ENCODE measurements at regions not wholly inside any gene's neighbourhood (a gene's known extent, or its start where the extent isn't known, plus 50 kb on each side); places are given as distances from the start of the nearest gene placed in this dataset.

GRCh38 chr11:114776956-114777355, 98.6 kb downstream of the NXPE2 start:
- Histone ChIP-seq H2AFZ (ENCODE audit: low read depth, low read length, poor library complexity, severe bottlenecking) (no peak overlapping the region), H3K27ac (ENCODE audit: low read depth, low read length) (no peak overlapping the region), H3K79me2 (ENCODE audit: insufficient read depth, low read length) (no peaks in the 10 kb centered on the region), H3K36me3 (ENCODE audit: control insufficient read depth in 1 of 2, insufficient read depth in 2 of 2, low read length in 2 of 2) (no peaks in the 10 kb centered on the region), H3K9me3 (ENCODE audit: control insufficient read depth in 1 of 2, insufficient read depth in 1 of 2, low read depth in 1 of 2, low read length in 2 of 2) (no peaks in the 10 kb centered on the region; a peak in 1 of 4 replicates), H3K4me3 (replicated peaks in 1 of 2; ENCODE audit: low read depth in 1 of 2, low read length in 2 of 2) (no peak overlapping the region), H3K27me3 (ENCODE audit: insufficient read depth, low read length) (no peaks in the 10 kb centered on the region), H3K4me2 (ENCODE audit: low read length) (no peak overlapping the region), H3K9ac (ENCODE audit: low read length) (no peak overlapping the region), H3K9me2 (ENCODE audit: insufficient read depth) (no peaks in the 10 kb centered on the region), H3K4me1 (ENCODE audit: control insufficient read depth in 1 of 2, insufficient read depth in 2 of 2, low read length in 2 of 2) (no peaks in the 10 kb centered on the region), H4K20me1 (ENCODE audit: insufficient read depth) (no peaks in the 10 kb centered on the region)
- ATAC-seq = no peak
- ChIA-PET CTCF (no interaction called here), RAD21 (ENCODE audit: low non-redundant PET in 1 of 2, low total read pairs in 2 of 2, uncharacterized antibody in 2 of 2, unreplicated experiment in 2 of 2) (no interaction called here), POLR2A (no interaction called here)
- intact Hi-C loops (cut with micrococcal nuclease) = no loop called here
- TF ChIP-seq EGR1 (IDR thresholded peaks at IDR 0.05; ENCODE audit: low read depth) (no peak), ATF3 (IDR thresholded peaks at IDR 0.05) (no peak), RAD21 (IDR thresholded peaks at IDR 0.05; ENCODE audit: low read depth) (no peak), EZH2phosphoT487 (IDR thresholded peaks at IDR 0.05; ENCODE audit: borderline replicate concordance) (no peak), ZBTB33 (IDR thresholded peaks at IDR 0.05; ENCODE audit: extremely low read depth, insufficient replicate concordance, low read length) (no peak), TCF7L2 (IDR thresholded peaks at IDR 0.05; ENCODE audit: borderline replicate concordance, extremely low read depth, insufficient read depth, insufficient read length) (no peak), SRF (IDR thresholded peaks at IDR 0.05; ENCODE audit: low read depth) (no peak), YY1 (IDR thresholded peaks at IDR 0.05; ENCODE audit: extremely low read depth, insufficient replicate concordance, low read depth, low read length) (no peak), ELF1 (IDR thresholded peaks at IDR 0.05; ENCODE audit: borderline replicate concordance, low read depth) (no peak), EZH2 (IDR thresholded peaks at IDR 0.05) (no peak), ZNF274 (IDR thresholded peaks at IDR 0.05; ENCODE audit: low read depth, low read length) (no peak), POLR2A (IDR thresholded peaks at IDR 0.05; ENCODE audit: borderline replicate concordance, extremely low read depth, insufficient read depth, insufficient read length) (no peak), SIN3A (IDR thresholded peaks at IDR 0.05; ENCODE audit: low read depth) (no peak)
- BruUV-seq (replicated peaks) = no TSS peak
- no peak for DNase-seq (ENCODE audit: low read depth, low spot score)

Data from HCT116 (cell line).